ACHN (cell line): ENCODE measurements at regions not wholly inside any gene's neighbourhood (a gene's known extent, or its start where the extent isn't known, plus 50 kb on each side); places are given as distances from the start of the nearest gene placed in this dataset.
"Not testable (repeated sequence)": the region's sequence is repeated elsewhere in the genome, so short reads cannot be mapped to it uniquely, and the experiment has no call there.

ENCODE experiments used
- DNase-seq: peaks from one replicate; pipeline ENCODE4 v3.0.0-alpha.2; 2015
- in situ Hi-C: cut with HindIII; loops from 2 replicates; pipeline ENCODE4 v1.10.0; 2017; ENCODE audit warnings: low sequenced_read_pairs, low pct_ligation_motif_present, low pct_unique_long_range_greater_than_20kb

DNA sequence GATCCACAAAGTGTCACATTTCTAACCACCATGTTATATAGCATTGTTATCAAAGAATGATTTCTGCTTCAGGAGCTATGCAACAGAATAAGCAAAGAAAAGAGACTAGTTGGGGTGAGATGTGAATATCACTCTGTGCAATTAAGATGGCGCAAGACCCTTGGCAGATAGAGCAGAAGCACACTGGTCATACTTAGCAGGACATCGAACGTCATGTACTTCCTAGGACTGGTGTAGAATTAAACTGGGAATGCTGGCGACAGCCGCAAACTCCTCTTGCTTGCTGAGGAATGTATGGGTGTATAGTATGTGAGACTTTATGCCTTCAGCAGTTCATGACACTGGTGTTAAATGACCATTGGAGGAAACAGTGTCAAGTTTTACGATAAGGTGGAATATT, 207.0 kb downstream of the LRRC70 start:
- in situ Hi-C loops: no loop called here

DNA sequence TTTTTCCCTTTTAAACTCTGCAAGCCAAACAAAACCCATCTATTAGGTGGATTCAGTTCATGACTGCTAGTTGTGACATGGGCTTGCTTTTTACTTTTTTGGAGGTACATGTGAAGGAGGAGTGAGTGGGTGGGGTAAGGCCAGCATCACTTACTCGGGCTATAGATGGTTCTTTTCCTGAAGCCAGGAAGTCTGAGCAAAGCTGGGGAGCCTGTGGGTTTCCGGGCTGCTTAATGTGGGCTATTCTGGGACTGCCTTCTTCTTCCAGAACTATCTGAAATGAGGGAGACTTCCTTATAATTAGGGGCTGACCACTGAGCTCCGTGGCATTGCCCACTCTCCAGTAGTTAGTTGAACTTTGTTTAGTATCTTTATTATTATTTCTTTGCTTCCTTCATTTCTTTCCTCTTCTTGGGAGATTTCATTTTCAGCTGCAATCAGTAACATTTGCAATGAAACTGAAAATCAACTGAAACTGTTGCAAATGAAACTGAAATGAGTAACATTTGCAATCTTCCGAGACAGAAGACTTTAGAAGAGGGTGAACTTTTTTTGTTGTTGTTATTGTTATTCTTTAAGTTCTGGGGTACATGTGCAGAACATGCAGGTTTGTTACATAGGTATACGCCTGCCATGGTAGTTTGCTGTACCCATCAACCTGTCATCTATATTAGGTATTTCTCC, 204.9 kb downstream of the LRRC70 start:
- DNase-seq: no peak
- in situ Hi-C loops: no loop called here

More for the DNA sequence above, 207.0 kb downstream of the LRRC70 start:
- no peak for DNase-seq

DNA sequence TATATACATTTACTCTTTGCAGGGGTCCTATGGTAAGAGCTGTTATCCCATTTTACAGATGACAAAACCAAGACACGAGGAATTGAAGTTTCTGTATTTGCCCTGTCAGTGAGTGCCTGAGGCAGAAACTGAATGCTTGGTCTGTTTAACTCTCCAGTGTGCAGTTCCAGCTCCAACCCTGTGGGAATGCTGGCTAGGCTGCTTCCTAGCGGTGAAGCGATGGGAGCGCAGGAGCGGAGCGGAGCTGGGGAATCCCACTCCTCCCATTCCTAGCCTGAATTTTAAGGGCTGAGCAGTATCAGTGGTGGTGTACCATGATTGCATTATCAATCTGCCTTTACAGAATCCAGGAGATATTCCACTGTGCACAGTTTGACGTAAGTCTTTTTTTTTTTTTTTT, 202.3 kb downstream of the LRRC70 start:
- in situ Hi-C loops: no loop called here

DNA sequence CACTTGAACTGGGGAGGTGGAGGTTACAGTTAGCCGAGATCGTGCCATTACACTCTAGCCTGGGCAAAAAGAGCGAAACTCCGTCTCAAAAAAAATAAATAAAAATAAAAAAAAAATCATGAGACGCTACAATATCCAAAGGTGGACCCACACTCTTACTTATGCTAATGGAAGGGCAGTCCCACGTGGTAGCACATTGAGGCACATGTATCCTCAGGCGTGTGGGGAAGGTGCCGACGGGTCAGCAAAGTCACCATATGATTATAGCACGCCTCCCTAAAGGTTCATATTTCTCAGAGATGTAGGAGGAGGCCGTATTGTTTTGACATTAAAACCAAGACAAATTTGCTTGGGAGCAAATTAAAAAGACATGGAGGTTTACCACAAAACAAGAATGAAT, 201.6 kb downstream of the LRRC70 start:
- in situ Hi-C loops: no loop called here
- DNase-seq: no peak

More for the DNA sequence above, 202.3 kb downstream of the LRRC70 start:
- DNase-seq: no peak

DNA sequence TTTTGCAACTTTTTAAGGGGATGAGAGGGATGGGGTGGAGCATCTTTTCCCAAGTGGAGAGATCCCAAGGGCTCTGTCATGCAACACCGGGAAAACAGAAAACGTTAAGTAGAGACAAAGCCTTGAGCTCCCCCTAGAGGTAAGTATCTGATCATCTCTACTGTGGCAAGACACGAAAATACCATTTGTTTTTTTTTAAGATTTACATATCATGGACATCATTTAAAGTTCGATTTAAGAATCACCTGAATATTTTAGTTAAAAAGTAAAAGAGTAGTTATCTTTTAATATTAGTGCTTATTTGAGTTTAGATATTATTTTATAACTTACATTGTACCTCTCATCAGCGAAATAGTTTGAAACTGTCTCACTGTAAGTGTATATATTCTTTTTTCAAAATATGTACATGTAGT, 200.4 kb downstream of the LRRC70 start:
- in situ Hi-C loops: no loop called here
- DNase-seq: peak; percentile 65

DNA sequence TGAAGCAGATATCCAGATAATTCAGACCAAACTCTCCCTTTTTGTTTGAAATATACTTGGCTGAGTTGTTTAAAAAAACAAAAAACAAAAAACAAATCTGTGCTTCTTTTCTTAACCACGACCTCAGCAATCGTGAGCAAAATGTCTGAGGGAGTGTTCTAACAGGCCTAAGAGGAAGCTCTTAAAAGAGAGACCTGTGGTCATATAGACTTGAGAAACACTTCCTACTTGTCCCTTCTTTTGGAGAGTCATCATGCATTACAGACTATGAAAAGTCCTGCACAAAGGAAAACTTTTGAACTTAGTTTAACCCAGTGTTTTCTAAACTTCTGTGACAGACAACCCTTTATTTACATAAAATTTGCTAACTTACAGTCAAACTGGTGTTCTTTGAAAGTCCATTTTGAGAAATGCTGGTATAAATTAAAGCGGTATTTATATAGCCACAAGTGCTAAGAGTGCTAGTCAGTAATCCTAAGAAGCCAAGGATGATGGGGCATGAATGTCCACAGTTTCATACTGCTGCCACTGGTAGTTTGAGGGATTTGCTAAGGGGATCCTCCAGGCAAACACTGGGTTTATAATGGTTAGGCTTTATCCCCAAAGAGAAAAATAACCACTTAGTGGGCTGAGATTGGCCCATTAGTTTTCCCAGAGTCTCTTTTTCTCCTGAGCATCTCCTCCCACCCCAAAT, 199.8 kb downstream of the LRRC70 start:
- DNase-seq: no peak
- in situ Hi-C loops: no loop called here

DNA sequence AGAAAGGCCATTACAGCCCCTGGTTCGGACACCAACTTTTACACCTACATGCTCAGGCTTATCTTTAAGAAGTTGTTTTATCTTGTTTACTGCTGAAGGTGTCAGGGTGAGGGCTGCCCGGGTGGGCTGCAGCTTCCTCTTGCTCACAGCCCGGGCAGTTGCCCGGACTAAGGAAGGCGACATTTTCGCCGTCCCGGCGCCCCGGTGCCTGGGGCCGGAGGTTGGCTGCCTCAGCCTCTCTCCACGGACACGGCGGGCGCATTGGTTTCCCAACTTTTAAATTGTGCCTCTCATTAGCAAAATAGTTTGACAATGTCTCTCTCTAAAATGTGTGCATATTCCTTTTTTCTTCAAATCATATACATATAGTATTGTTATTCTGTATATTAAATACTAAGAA, 198.5 kb downstream of the LRRC70 start:
- in situ Hi-C loops, DNase-seq: not testable (repeated sequence)

DNA sequence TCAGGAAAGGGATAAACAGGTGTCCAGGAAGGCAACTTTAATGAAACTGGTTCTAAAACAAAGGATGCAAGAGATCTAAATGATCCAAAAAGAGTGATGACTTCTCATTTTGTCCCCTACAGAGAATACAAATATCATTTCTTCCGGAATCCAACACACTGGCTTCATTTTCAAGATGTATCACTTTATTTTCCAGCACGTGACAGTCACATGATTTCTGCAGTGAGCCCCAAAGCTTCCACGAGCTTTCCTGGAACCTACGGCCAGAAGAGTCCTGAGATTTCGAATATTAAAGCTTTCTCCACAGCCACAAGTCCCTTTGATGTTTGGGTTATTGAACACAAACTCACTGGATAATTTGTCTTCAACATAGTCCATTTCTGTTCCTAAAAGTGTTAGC, 198.0 kb downstream of the LRRC70 start:
- DNase-seq, in situ Hi-C loops: not testable (repeated sequence)

DNA sequence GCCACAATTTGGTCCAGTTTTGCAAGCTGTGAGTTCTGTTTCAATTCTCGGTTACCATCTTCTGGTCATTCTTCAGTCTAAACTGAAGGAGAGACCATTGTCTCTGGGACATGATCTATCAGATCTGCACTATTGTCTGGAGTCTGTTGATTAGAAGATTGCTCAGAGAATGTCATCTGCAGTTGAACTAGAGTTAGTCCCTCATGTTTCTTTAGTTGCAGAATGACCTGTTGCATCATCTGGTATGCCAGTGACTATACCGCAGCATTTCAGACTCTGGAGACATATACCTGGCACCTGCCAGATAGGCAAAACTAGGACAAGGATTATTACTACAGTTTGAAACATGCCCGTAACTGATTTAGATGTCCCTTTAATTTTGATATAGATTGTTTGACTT, 194.8 kb downstream of the LRRC70 start:
- in situ Hi-C loops: no loop called here

DNA sequence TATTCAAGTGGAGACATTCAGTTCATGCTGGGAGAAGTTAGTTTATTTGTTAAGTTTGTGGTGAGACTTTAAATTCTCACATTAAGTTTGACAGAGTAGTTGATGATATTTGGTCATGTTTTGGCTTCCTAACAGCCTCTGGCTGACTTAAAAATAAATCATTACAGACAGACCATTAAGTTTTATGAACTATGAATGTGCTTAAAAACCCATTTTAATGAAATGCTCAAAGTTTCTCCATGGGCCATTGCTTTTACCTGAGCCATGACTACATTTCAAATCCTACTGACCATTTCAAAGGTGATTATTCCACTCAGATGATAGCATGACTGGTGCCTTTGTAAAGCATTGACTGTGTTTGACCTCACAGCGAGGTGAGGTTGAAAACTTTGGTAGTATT, 192.7 kb downstream of the LRRC70 start:
- in situ Hi-C loops: no loop called here
- DNase-seq: no peak

More for the DNA sequence above, 194.8 kb downstream of the LRRC70 start:
- DNase-seq: no peak

DNA sequence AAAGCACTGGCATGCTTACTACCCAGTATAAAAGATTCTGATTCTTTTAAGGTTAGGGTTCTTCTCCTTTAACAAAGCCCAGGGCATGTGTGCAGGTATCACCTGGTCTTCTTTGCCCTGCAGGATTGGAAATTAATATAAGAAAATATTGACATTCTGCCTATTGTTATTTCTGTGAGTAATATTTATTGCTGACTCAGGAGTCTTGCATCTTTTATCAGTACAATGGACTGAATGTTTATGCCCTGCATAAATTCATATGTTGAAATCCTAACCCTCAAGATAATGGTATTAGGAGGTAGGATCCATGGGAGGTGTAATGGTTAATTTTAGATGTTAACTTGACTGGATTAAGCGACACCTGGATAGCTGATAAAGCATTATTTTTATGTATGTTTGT, 189.0 kb downstream of the LRRC70 start:
- in situ Hi-C loops: no loop called here

DNA sequence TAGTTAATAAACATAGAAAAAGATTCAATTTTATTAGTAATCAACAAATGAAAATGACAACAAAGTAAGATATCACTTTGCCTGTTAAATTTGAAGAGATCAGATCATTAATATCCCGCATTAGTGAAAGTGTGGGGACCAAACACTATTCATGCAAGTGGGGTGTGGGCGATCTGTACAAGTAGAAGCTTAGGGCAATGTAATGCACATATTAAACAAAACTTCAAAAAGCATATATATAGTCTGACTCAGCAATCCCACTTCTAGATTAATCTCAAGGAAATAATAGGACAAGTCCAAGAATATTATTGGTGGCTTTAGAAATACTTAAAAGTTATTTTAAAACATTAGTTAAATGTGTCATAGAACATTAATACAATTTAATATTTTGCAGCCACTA, 188.5 kb downstream of the LRRC70 start:
- in situ Hi-C loops: no loop called here
- DNase-seq: no peak

More for the DNA sequence above, 189.0 kb downstream of the LRRC70 start:
- no peak for DNase-seq

DNA sequence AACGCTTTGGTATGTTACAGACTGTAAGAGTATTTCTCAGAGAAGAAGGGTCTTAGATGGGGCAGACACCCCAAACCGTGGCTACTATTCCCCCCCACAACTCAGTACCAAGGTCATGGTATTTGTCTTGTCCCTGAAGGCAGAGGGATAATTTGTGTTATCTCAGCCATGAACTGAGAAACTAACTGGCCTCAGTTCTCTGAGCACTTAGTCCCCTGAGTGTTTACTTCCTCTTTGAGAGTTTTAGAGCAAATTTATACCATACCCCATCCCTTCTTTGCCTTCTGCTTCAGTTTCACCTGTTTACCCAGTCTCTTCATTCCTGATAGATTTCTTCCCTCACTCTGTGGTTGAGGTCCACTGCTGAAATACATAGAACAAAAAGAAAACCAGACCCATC, 183.9 kb downstream of the LRRC70 start:
- no peak for DNase-seq
- in situ Hi-C loops: no loop called here

DNA sequence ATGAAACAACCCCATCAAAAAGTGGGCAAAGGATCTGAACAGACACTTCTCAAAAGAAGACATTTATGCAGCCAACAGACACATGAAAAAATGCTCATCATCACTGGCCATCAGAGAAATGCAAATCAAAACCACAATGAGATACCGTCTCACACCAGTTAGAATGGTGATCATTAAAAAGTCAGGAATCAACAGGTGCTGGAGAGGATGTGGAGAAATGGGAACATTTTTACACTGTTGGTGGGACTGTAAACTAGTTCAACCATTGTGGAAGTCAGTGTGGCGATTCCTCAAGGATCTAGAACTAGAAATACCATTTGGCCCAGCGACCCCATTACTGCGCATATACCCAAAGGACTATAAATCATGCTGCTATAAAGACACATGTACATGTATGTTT, 179.1 kb downstream of the LRRC70 start:
- in situ Hi-C loops, DNase-seq: not testable (repeated sequence)

DNA sequence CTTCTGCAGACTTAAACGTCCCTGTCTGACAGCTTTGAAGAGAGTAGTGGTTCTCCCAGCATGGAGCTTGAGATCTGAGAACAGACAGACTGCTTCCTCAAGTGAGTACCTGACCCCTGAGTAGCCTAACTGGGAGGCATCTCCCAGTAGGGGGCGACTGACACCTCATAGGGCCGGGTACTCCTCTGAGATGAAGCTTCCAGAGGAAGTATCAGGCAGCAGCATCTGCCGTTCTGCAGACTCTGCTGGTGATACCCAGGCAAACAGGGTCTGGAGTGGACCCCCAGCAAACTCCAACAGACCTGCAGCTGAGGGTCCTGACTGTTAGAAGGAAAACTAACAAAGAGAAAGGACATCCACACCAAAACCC, 174.4 kb downstream of the LRRC70 start:
- in situ Hi-C loops, DNase-seq: not testable (repeated sequence)

DNA sequence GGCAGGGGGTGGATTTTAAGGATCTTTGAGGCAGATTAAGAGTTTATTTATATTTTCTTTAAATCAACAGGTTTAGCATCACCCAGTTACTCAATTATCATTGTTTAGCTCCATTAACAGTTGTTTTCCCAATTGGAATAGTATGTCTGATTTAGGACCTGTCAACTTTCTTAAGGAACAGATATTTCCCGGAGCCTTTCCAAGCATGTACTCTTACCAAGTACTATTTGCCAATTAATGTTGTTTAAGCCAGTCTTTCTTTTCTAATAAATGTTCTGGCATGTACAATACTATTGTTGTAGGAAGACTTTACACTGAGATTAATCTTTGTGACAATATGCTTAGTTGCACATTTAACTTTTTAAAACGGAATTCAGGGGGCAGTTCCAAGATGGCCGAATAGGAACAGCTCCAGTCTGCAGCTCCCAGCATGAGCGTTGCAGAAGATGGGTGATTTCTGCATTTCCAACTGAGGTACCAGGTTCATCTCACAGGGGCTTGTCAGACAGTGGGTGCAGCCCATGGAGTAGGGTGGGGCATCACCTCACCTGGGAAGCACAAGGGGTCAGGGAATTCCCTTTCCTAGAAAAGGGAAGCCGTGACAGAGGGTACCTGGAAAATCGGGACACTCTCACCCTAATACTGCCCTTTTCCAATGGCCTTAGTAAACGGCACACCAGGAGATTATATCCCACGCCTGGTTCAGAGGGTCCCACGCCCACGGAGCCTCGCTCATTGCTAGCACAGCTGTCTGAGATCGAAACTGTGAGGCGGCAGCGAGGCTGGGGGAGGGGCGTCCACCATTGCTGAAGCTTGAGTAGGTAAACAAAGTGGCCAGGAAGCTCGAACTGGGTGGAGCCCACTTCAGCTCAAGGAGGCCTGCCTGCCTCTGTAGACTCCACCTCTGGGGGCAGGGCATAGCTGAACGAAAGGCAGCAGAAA, 173.7 kb downstream of the LRRC70 start:
- DNase-seq, in situ Hi-C loops: not testable (repeated sequence)

DNA sequence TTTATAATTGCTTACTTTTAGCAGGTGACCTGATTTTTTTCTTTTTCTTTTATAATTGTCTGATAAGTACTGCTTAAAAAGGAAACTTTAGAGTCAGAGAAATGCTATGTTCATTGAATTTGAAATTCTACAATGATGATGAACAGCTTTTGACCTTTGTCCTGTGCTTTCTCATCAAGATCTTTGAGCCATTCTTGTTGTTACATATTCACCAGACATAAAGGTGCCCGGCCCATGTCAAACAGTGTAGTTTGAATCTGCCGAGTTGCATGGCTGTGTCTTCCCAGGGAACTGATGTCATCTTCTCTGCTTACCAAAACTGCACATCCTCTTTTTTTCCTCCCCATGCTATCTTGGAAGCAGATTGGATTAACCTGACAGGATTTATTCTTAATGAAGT, 163.6 kb downstream of the LRRC70 start:
- DNase-seq: no peak
- in situ Hi-C loops: no loop called here

DNA sequence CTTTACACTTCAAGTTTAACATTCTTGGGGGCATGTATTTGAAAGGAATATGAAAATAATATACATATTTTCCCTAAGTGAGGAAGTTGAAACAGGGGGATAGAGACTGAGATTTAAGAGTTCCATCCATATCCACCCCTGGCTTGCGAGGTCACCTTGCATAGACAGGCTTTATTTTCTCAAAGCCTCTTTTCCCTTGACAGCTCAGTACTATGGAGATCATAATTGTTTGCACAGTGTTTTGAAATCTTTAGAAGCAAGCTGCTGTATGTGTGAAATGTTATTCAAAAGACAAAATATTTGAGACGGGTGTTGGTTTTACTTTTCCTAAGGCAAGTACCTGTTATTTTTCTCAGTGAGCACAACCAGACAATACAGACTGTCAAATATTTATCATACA, 163.1 kb downstream of the LRRC70 start:
- no peak for DNase-seq
- in situ Hi-C loops: no loop called here

DNA sequence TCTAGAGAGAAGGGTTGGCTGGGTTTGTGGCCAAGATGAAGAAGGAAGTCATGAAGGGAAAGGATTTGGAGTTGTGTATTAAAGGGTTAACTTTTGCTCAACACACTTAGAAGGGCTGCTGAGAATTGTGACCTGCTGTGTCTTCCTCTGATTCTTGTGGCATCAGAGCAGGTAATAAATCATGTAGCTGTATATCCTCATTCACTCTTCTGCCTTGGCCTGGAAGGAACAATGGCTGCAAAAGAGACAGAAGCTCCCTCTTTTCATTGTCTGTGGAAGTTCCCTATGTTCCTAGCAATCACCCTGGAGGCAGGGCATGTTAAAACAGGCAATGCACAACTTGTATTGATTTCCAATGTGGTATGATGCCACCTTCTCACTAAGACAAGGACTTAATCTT, 159.1 kb downstream of the LRRC70 start:
- no peak for DNase-seq

More for the DNA sequence above, 159.1 kb downstream of the LRRC70 start:
- in situ Hi-C loops: no loop called here
